Brain microvascular endothelial cell (primary cell): ENCODE measurements at regions not wholly inside any gene's neighbourhood (a gene's known extent, or its start where the extent isn't known, plus 50 kb on each side); places are given as distances from the start of the nearest gene placed in this dataset.

Experiments used
- DNase-seq: peaks from one replicate; pipeline ENCODE4 v3.0.0-alpha.2; 2020
- H3K27ac ChIP-seq: fragments of 250-450 bp; sonication (Bioruptor Pico); 2 replicates; pipeline ENCODE4 v1.5.1; 2020; ENCODE audit warnings: mild to moderate bottlenecking, moderate library complexity
- H3K27me3 ChIP-seq: fragments of 250-450 bp; sonication (Bioruptor Pico); replicated peaks from 2 replicates; pipeline ENCODE4 v1.5.1; 2020; ENCODE audit warnings: mild to moderate bottlenecking
- H3K36me3 ChIP-seq: fragments of 250-450 bp; sonication (Bioruptor Pico); replicated peaks from 2 replicates; pipeline ENCODE4 v1.5.1; 2020; ENCODE audit warnings: mild to moderate bottlenecking
- H3K4me3 ChIP-seq: 2 replicates; pipeline ENCODE4 v1.5.1; 2011; ENCODE audit warnings: low read depth, mild to moderate bottlenecking, control low read depth, low read length, moderate library complexity
- CTCF ChIP-seq: IDR thresholded peaks from 2 replicates; pipeline ENCODE4 v1.5.1; 2011; ENCODE audit warnings: low read depth, mild to moderate bottlenecking, moderate library complexity, low read length, control low read depth, inconsistent platforms; ENCODE audit errors: missing control alignments
- in situ Hi-C: cut with HindIII; loops from 2 replicates; pipeline ENCODE4 v1.10.0; 2017; ENCODE audit warnings: low sequenced_read_pairs, low pct_ligation_motif_present

- Histone ChIP-seq H3K27me3 (no peaks in the 10 kb centered on the region), H3K27ac (peak overlapping the region; percentile 27), H3K4me3 (no peak overlapping the region), H3K36me3 (no peaks in the 10 kb centered on the region)
- DNase-seq, result peak; percentile 59
- in situ Hi-C loops, result no loop called here
- TF ChIP-seq CTCF, result no peak
These were observed 494.9 kb downstream of the NYAP2 start for GRCh38 chr2:225894236-225894980.

DNA sequence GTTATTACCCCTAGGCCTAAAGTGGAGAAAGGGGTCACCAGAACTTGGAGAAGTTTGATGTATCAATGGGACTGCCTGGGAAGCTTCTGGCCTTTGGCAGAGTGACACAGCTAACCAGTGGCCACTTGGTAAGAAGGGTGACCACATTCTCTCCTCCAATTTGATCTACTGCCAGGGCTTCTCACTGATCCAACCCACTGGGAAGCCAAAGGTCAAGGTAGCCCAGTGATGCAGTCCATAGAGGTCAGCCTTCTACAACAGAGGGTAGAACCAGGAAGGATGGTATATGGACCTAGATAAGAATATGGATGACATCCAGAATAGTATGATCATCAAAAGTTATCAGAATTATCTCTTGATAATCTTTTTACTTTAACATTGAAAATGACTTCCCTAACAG is 493.6 kb downstream of the NYAP2 start:
- in situ Hi-C loops, result no loop called here
- H3K36me3 ChIP-seq, result no peaks in the 10 kb centered on the region
- H3K27me3 ChIP-seq, result no peaks in the 10 kb centered on the region
- no peak for TF ChIP-seq CTCF
- no peak for DNase-seq
- no peak overlapping the region for H3K4me3 ChIP-seq
- no peak overlapping the region for H3K27ac ChIP-seq

GRCh38 chr2:225891771-225892170 is 492.3 kb downstream of the NYAP2 start:
- in situ Hi-C loops, result no loop called here
- no peak for TF ChIP-seq CTCF
- H3K36me3 ChIP-seq, result no peaks in the 10 kb centered on the region
- DNase-seq, result no peak
- no peak overlapping the region for H3K4me3 ChIP-seq
- no peaks in the 10 kb centered on the region for H3K27me3 ChIP-seq
- no peak overlapping the region for H3K27ac ChIP-seq

DNA sequence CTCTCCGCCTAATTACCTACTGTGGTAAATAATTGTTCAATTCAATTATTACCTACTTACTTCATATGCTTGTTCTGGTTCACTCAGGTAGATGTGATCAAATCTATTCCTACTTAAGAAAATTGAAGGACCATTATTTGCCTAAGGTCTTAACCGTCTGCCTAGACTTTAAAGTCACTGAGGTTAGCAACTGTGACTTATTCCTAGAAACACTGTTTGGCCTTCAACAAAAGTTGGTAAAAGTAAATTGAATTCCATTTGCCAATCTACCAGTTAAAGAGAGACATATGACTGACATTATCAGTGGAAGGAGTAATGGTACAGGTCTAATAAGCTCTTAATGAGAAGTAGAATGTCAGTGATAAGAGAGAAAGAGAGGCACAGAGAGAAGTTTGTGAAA is 491.5 kb downstream of the NYAP2 start:
- H3K27me3 ChIP-seq, result no peaks in the 10 kb centered on the region
- DNase-seq, result no peak
- no peak for TF ChIP-seq CTCF
- in situ Hi-C loops, result no loop called here
- H3K27ac ChIP-seq, result no peak overlapping the region
- no peaks in the 10 kb centered on the region for H3K36me3 ChIP-seq
- H3K4me3 ChIP-seq, result no peak overlapping the region

- Histone ChIP-seq H3K27me3 (no peaks in the 10 kb centered on the region), H3K27ac (no peak overlapping the region), H3K36me3 (no peaks in the 10 kb centered on the region), H3K4me3 (no peak overlapping the region)
- TF ChIP-seq CTCF, result peak; percentile 67
- in situ Hi-C loops, result no loop called here
- DNase-seq, result peak; percentile 61
These were observed 489.9 kb downstream of the NYAP2 start for GRCh38 chr2:225889452-225889851.

DNA sequence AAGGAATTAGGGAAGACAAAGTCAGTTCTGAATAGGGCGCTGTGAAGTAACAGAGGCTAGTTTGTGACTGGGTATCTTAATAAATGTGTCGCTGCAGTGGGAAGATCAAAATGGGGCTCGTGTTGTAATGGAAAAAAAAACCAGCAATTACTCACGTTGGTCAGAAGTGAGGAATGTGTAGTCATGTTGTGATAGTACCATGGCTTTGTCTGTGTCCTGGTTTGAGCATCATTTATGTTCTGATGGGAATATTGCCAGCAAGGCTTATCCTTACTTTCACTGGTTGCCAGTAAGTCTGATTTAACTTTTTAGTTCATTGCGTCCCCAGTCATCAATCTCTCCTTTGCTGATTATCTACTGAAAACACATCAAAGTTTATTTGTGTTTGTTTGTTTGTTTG is 467.6 kb downstream of the NYAP2 start:
- DNase-seq, result peak; percentile 18
- H3K27ac ChIP-seq, result no peak overlapping the region
- H3K27me3 ChIP-seq, result no peaks in the 10 kb centered on the region
- in situ Hi-C loops, result no loop called here
- no peaks in the 10 kb centered on the region for H3K36me3 ChIP-seq
- no peak for TF ChIP-seq CTCF
- H3K4me3 ChIP-seq, result no peak overlapping the region
